Stimulated activated CD4-positive, alpha-beta T cell treated with anti-CD3 and anti-CD28 coated beads, Interleukin-1b, Interleukin-23, amount 100 ng/mL, for 24 hours (primary cell): ENCODE measurements at regions not wholly inside any gene's neighbourhood (a gene's known extent, or its start where the extent isn't known, plus 50 kb on each side); places are given as distances from the start of the nearest gene placed in this dataset.
"Not testable (repeated sequence)": the region's sequence is repeated elsewhere in the genome, so short reads cannot be mapped to it uniquely, and the experiment has no call there.

Experiments used
- DNase-seq, 4 experiments: peaks; one replicate each; pipeline ENCODE4 v3.0.0-alpha.2; 2020; ENCODE audit warnings: low read depth in 4 of 4, low spot score in 1 of 4

- no peak for DNase-seq
These were observed 111.0 kb upstream of the TOX3 start for GRCh38 chr16:52657924-52658323.

- not testable (repeated sequence) for DNase-seq
These were observed 109.0 kb upstream of the TOX3 start for GRCh38 chr16:52655916-52656315.

- DNase-seq, result not testable (repeated sequence)
These were observed 108.2 kb upstream of the TOX3 start for GRCh38 chr16:52655156-52655555.

- no peak for DNase-seq
These were observed 105.1 kb upstream of the TOX3 start for GRCh38 chr16:52652033-52652432.

GRCh38 chr16:52650789-52651188 lies 103.8 kb upstream of the TOX3 start:
- DNase-seq, result no peak

GRCh38 chr16:52650318-52650717 lies 103.4 kb upstream of the TOX3 start:
- no peak for DNase-seq

GRCh38 chr16:52649870-52650269 lies 102.9 kb upstream of the TOX3 start:
- DNase-seq, result no peak

- DNase-seq, result no peak
These were observed 100.6 kb upstream of the TOX3 start for GRCh38 chr16:52647588-52647987.

GRCh38 chr16:52643006-52643405 lies 96.1 kb upstream of the TOX3 start:
- DNase-seq, result no peak

GRCh38 chr16:52634528-52634927 lies 87.6 kb upstream of the TOX3 start:
- DNase-seq, result no peak

GRCh38 chr16:52634104-52634503 lies 87.2 kb upstream of the TOX3 start:
- DNase-seq, result no peak

GRCh38 chr16:52633230-52633629 lies 86.3 kb upstream of the TOX3 start:
- DNase-seq, result no peak

- DNase-seq, result no peak
These were observed 84.8 kb upstream of the TOX3 start for GRCh38 chr16:52631711-52632110.

- no peak for DNase-seq
These were observed 83.8 kb upstream of the TOX3 start for GRCh38 chr16:52630711-52631110.

- no peak for DNase-seq
These were observed 82.4 kb upstream of the TOX3 start for GRCh38 chr16:52629296-52629695.

- no peak for DNase-seq
These were observed 77.9 kb upstream of the TOX3 start for GRCh38 chr16:52624891-52625290.

GRCh38 chr16:52621651-52622050 lies 74.7 kb upstream of the TOX3 start:
- no peak for DNase-seq

GRCh38 chr16:52618753-52619497 lies 72.0 kb upstream of the TOX3 start:
- no peak for DNase-seq

- no peak for DNase-seq
These were observed 70.6 kb upstream of the TOX3 start for GRCh38 chr16:52617591-52617990.

- no peak for DNase-seq
These were observed 66.6 kb upstream of the TOX3 start for GRCh38 chr16:52613508-52613907.

- DNase-seq, result no peak
These were observed 65.1 kb upstream of the TOX3 start for GRCh38 chr16:52611817-52612673.

- no peak for DNase-seq
These were observed 56.1 kb upstream of the TOX3 start for GRCh38 chr16:52603015-52603414.
